Thyroid gland (tissue), 4 donors: ENCODE measurements at regions not wholly inside any gene's neighbourhood (a gene's known extent, or its start where the extent isn't known, plus 50 kb on each side); places are given as distances from the start of the nearest gene placed in this dataset.

Experiments
- POLR2A ChIP-seq, 2 donors: fragments of 450-650 bp; IDR thresholded peaks; one replicate each; pipeline ENCODE4 v1.6.1; 2017; ENCODE audit warnings: antibody characterized with exemption in 2 of 2, mild to moderate bottlenecking in 2 of 2, moderate library complexity in 1 of 2
- TF ChIP-seq, protein P1 (sequence below), 6 experiments: fragments of 200-600 bp in 3 of 6; fragments of 450-650 bp in 3 of 6; sonication (generic) in 3 of 6; IDR thresholded peaks; one replicate each; pipeline ENCODE4 v1.5.1; 2016 to 2019; ENCODE audit warnings: antibody characterized with exemption in 6 of 6, mild to moderate bottlenecking in 2 of 6, inconsistent platforms in 1 of 6, moderate library complexity in 1 of 6

GRCh38 chr4:30667919-30668318 lies 52.2 kb upstream of the PCDH7 start:
- TF ChIP-seq, protein P1, sequence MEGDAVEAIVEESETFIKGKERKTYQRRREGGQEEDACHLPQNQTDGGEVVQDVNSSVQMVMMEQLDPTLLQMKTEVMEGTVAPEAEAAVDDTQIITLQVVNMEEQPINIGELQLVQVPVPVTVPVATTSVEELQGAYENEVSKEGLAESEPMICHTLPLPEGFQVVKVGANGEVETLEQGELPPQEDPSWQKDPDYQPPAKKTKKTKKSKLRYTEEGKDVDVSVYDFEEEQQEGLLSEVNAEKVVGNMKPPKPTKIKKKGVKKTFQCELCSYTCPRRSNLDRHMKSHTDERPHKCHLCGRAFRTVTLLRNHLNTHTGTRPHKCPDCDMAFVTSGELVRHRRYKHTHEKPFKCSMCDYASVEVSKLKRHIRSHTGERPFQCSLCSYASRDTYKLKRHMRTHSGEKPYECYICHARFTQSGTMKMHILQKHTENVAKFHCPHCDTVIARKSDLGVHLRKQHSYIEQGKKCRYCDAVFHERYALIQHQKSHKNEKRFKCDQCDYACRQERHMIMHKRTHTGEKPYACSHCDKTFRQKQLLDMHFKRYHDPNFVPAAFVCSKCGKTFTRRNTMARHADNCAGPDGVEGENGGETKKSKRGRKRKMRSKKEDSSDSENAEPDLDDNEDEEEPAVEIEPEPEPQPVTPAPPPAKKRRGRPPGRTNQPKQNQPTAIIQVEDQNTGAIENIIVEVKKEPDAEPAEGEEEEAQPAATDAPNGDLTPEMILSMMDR (IDR thresholded peaks at IDR 0.05) = no peak
- TF ChIP-seq POLR2A (IDR thresholded peaks at IDR 0.05) = no peak
